NCI-H2196 treated with DMSO at 0.1 percent for 48 hours (cell line): ENCODE measurements at regions not wholly inside any gene's neighbourhood (a gene's known extent, or its start where the extent isn't known, plus 50 kb on each side); places are given as distances from the start of the nearest gene placed in this dataset.
"Not testable (repeated sequence)": the region's sequence is repeated elsewhere in the genome, so short reads cannot be mapped to it uniquely, and the experiment has no call there.

Experiments
- DNase-seq: peaks from one replicate; lab custom pipeline; 2025; ENCODE audit not compliant: unreplicated experiment; lab: John Stamatoyannopoulos, UW

DNA sequence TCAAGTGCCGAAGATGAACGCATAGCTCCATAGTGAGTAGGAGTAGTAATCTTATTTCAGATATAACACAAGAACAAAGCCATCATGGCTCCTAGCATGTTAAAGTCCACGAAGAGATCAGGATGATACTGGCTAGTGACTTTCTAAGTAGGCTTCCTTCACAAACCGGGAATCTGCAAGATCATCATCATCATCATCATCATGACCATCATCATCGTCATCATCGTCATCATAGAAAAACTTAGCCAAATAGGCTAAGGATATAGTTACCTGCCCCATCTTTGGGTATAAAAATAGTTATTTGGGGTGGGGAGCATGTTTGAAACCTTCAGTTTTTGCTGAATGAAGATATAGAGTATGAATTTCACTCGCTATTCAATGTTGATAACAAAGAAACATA lies 57.9 kb downstream of the PYDC2 start:
- DNase-seq, result no peak

DNA sequence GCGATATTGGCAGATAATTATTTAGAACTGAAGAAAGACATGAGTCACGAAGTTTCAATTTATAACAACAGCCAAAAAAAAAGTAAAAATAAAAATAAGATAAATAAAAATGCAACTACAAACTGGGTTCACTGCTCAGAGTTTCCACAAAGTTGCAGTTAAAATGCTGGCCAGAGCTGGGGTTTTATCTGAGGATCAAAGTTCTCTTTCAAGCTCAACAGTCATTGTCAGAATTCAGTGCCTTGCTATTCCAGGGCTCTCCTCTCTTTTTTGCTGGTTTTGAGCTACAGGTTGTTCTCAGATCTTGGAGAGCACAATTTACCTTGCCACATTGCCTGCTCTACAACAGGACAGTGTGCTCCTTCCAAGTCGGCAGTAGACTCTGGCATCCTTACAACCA lies 60.1 kb downstream of the PYDC2 start:
- DNase-seq, result no peak

DNA sequence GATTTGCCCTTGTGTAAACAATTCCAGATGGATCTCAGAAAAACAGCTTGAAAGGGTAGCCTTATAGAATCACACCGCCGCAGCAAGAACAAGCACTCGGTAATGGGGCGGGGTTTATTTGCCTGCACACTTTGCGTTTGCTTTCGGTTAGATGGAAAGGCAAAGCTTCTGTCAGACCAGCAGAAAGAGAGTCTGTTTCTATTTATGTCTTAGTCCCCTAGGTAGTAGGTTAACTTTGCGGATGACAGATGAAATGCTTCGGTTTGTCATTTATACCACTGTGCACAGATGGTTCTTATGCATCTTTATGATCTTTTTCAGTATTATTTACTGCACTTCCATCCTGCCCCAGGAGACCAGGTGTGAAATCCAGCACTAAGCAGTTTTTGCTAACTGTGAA lies 62.2 kb downstream of the PYDC2 start:
- DNase-seq, result no peak

DNA sequence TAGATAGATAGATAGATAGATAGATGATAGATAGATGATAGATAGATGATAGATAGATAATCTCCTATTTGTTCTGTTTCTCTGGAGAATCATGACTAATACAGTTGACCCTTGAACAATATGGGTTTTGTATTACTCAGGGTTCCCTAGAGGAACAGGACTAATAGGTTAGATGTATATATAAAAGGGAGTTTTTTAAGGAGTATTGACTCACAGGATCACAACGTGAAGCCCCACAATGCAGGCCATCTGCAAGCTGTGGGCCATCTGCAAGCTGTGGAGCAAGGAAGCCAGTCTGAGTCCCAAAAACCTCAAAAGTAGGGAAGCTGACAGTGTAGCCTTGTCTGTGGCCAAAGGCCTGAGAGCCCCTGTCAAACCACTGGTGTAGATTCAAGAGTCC lies 67.6 kb downstream of the PYDC2 start:
- no peak for DNase-seq

DNA sequence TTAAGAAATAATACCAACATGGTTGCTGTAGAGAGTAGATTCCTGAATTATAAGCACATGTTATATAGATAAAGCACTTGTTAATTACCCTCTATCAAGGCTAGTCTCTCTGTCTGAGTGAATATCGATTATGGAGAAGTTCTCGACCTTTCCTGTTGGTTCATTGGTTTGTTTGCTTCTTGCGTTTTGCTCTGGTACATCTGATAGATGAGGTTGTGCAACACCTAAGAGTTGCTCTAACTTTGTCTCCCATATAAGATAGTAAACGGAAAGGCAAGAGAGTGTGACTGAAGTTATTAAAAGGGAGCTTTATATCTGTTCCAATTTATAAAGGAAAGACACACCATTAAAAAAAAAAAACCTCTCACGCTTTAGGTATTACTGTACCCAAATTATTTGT lies 69.0 kb downstream of the PYDC2 start:
- no peak for DNase-seq

DNA sequence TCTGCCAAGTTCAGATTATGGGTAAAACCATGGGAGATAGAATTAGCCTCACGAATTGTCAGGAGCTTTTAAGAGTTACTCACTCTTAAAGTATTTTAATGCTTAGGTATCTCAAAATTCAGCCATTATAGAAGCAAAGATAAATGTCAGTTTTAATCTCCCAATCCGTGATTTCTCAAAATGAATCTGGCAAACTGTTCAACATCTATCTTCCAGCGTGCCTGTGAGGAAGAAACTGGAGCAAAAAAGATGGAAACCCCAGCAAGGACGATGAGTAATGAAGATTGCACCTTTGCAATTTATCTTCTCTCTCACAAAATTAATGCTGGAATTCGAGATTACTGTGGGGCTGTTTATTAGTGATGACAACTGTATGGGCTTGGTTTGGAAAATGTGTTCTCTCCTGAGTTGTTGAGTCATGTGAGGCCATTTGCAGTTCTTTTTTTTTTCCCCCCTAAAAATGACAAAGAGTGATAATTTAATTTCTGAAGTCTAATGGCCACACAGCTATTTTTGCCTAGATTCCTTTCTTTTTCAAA lies 70.5 kb downstream of the PYDC2 start:
- no peak for DNase-seq

DNA sequence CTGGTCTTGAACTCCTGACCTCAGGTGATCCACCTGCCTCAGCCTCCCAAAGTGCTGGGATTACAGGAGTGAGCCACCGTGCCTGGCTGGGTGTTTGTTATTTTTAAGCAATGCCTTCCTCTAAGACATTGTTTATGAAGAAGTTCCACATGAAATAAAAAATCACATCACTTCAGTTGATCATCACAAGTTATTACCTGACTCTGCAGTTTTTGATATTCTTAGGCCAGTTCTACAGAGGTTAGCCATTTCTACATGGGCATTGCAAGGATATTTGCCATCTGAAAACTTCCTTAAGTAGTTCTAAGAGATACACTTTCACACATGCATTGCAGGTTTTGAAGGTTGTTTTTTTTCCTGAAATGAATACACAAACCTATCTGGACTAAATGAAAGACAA lies 82.1 kb downstream of the PYDC2 start:
- DNase-seq, result no peak

DNA sequence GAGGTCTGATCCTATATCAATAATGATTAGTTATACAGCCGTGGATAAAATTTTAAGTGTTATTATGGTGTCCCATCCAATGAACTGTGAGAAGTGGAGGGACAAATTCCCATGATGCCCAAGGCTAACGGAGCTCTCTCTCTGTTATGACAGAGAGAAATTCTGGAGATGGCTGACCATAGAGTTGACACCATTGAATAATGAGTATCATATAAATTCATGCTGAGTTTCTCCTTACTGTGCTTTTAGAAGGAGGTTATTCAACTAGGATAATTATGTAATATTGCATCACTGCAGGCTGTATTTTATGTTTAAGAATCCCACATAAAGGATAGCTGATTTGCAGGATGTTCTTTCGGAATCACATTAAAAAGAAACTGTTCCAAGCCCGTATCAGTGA lies 82.9 kb downstream of the PYDC2 start:
- no peak for DNase-seq

DNA sequence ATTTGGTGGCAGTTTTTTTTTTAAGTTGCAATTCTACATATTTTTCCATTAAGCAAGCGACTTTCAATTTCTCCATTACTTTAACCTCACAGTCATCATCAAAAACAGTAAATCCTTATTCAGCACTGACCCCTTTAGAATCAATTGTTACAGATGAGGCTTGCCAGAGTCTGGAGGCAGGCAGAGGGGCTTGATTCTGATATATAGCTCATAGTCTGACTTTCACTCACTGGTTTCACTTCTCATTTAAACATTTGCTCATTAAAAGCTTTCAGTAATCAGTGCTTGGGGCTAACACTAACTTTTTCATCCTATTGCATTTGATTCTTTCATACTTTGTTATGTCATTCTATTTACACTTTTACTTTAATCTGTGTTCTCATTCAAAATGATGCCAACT lies 88.4 kb downstream of the PYDC2 start:
- no peak for DNase-seq

DNA sequence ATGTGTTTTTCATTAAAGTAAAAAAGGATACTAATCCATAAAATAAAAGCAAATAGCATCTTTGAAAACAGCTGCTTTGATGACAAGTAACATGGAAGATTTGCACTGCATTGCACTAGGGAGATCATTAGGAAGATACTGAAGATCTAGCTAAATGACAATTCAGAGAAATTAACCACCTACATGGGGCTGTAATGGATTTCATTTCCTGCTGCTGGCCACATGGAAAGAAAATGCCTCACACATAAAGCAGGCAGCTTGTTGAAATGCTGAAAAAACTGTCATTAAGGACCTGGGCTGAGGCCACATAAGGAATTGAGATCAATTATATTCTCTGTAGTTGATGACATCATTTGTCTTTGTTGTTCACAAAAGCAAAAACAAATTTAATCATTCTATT lies 94.1 kb downstream of the PYDC2 start:
- DNase-seq, result no peak

DNA sequence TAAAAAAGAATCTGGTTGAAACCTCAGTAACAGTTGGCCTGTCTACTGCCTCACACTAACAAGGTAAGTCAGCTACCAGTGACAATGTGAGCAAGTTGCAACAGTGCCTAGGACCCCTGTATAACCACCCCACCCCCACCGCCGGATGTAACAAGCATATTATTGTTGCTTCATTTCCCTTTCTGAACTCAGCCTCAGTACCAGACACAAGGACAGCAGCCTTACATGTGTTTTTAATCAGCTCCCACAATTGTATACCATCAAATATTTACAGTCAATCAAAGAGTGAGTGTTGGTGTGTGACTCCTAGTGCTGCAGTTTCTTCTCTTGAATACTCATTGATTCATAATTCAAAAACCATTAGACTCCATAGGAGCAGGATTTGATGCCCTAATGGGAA lies 96.4 kb downstream of the PYDC2 start:
- DNase-seq, result no peak

DNA sequence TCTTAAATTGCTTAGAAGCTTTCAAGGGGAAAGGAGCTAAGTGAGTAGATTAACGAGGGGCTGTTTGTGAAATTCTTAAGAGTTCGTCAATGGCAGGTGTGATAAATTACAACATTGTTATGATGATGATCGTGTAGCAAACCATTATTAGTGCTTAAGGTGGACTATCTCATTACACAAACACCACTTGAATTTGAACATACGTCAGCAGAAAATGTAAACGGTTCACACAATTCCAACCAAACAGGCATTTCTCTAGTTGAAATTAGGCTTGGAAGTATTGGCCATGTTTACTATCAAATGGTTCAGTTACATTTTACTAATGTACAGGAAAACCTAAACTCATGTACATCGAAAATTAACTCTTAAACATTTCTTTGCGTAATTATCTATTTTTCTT lies 102.8 kb downstream of the PYDC2 start:
- DNase-seq, result no peak

DNA sequence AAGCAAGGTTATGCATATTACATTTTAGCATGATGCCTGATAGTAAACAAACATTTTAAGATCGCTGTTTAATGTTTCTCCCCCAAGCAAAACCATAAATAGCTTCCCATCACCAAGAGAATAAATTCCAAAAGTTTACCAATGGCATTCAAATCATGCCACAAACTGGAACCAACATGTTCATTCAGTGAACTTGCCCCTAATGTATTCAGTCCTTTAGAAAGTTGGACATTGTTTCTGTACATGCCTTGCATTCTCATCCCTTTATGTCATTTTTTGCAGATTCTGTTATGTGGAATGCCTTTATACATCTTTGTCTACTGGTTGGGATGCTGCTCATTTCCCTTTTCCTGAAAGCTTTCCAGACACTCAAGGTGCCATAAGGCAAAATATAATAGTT lies 105.5 kb downstream of the PYDC2 start:
- DNase-seq, result no peak

DNA sequence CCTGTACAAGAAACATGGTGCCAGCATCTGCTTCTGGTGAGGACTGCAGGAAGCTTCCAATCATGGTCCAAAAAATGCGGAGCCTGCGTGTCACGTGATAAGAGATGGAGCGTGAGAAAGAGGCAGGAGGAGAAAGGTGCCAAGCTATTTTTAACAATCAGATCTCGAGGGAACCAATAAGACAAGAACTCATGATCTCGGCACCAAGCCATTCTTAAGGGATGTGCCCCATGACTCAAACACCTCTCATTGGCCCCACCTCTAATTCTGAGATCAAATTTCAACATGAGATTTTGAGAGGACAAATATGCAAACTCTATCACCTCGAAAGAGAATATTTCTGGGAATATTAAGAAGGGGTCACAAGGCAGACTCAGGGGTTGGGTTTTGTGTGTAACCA lies 107.2 kb downstream of the PYDC2 start:
- no peak for DNase-seq

DNA sequence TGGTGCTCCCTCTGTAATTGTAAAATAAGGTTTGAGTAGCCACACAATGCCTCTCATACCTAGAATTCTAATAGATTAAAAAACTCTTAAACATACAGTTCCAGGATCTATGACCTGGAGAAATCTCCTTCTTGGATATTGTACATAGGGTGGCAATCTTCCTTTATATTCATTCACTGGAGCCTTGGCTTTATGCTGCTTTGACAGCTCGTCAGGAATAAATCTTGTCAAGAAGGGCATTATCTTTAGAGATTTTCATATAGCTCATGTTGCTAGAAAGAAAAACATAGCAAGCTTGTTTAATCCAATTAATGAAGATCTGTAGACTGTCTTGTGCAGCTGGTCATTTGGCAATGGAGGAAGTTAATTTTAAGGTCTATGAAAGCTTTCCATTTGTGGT lies 131.1 kb downstream of the PYDC2 start:
- no peak for DNase-seq

DNA sequence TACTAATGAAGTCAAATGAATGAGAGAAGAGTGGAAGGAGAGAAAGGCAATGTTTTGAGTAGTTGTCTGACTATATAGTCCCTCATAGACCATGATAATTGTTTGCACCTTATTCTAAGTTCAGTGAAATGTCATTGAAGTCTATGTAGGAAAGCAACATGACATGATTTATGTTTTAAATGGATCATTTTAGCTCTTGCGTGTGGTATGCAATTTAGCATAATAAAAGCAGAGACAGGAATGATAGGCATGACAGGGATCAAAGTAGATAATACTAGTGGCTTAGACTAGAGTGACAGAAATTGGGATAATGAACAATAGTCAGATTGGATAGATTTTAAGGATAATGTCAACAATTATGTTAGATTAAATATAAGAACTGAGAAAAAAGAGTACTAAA lies 132.5 kb downstream of the PYDC2 start:
- DNase-seq, result no peak

DNA sequence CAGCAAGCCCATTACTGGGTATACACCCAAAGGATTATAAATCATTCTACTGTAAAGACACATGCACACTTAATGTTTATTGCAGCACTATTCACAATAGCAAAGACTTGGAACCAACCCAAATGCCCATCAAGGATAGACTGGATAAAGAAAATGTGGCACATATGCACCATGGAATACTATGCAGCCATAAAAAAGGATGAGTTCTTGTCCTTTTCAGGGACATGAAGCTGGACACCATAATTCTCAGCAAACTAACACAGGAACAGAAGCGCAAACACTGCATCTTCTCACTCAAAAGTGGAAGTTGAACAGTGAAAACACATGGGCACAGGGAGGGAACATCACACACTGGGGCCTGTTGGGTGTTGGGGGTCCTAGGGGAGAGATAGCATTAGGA lies 154.5 kb downstream of the PYDC2 start:
- not testable (repeated sequence) for DNase-seq

DNA sequence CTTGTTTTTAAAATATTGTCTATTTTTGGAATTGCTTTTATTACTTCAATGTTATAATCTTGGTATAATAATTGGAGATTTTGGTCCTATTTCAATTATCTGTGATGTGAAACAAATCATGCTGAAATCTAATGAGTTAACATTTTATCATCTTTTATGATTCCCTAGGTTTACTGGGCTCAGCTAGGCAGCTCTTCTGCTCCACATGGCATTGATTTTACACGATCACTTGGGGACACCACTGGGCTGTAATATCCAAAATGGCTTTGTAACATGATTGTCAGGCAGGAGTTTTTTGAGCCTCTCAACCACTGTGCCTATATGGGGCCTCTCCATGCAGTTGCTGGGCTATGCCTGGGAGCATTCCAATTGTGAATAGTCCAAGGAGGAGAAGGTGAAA lies 163.3 kb downstream of the PYDC2 start:
- no peak for DNase-seq

DNA sequence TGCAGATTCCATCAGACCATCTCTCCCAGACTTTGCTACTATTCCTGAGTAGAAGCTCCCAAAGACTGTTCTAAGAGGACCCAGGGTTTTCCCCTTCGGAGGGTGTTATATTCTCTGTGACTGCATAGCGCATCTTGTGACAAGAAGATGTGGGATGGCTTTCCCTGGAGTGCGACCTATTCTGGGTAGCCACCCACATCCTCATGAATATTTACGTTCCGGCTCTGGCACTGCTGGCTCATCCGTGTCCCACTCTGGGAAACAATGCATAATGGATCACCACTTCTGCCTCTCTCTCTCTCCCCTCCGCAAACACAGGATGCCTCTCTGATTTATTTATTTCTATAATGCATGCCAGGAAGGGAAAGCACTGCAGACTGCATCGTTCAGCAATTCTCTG lies 166.1 kb downstream of the PYDC2 start:
- no peak for DNase-seq

DNA sequence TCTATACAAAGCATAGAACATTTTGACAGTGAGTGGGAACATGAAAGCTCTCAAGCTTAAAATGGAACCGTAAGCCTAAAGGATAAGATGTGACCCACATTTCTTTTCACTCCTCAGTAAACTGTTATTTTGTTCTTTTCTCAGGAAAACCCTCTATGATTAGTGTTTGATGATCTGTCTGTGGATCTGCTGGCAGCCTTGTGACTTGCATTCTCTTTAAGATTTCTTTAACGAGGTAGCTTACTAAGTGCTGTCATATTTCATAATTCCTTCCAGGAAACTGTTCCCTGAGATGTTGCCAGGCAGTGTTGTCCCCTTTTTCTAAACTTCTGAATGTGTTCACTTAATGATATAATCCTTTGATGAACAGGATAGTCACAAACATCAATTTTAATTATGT lies 167.6 kb downstream of the PYDC2 start:
- no peak for DNase-seq

DNA sequence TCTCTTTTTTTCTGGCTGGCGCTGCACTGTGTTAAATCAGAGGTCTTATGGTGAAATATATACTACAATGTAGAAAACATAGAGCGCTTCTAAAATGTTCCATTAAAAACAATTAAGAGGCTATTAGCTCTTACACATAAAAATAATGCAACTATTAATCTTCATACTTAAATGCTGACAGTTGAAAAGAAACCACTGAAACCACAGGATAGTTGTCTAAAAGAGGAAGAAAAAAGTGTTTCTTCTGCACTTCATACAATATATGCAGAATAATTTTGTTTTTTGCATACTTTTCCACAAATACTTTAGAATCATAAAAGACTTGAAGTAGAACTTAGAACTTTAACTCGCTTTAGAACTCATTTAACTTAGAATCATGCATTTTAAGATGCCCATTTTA lies 170.5 kb downstream of the PYDC2 start:
- DNase-seq, result no peak

DNA sequence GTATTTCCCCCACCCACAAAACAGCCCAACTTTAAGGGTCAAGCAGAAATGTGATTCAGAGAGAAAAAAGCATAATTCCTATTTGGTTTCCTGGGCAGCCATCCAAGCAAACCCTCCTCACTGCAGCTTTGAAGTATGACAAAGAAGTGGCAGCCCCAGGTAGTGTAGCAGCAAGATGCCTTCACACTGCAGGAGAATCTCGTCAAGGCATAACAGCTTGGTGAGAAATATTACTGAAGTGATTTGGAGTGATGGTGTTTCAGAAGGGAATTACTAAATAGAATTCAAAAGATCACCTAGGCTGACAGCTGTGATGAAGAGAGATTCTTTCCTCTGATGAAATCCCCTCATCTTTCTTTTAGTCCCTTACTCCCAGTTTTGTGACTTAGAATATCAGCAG lies 173.9 kb downstream of the PYDC2 start:
- DNase-seq, result no peak

DNA sequence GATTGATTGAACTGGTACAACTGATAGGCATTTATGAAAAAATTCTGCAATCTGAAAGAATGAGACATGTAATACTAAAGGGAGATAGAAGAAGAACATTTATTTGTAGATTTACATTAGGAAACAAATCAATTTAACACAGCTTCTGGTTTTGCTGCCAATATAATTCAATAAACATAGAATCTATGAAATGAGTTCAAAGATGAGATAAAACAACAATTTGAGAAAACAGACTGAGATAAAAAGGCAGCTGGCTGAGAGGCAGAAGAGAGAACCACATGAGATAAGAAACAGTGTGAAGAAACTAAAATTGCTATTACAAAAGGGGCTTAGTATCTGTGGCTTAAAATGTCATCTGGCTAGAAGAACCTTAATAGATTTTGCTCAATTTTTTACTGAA lies 176.6 kb downstream of the PYDC2 start:
- DNase-seq, result no peak

DNA sequence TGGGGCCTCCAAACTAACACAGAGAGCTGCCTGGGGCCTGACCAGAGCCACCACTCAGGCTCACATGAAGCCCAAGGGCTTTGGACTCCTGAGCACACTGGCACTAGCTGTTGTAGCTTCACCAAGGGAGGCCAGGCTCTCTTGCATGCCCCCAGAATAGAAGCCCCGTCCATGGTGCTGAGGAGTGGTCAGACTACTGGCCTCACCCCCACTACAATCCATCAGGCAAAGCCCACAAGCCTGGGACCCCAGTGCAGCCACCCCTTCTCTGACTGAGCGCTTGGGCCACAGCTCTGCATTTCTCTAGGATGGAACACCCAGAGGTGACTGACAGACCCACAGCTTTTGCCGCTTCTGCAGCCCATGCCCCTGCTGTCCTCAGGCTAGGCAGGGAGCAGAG lies 180.8 kb downstream of the PYDC2 start:
- no peak for DNase-seq
